Uterus (tissue), 3 donors: ENCODE measurements at regions not wholly inside any gene's neighbourhood (a gene's known extent, or its start where the extent isn't known, plus 50 kb on each side); places are given as distances from the start of the nearest gene placed in this dataset.

ENCODE experiments used
- DNase-seq, 2 donors: peaks; one replicate each; pipeline ENCODE4 v3.0.0-alpha.2; 2019 to 2020
- H3K27ac ChIP-seq, 2 donors: fragments of 200-600 bp; sonication (generic); 1 replicate in 1 of 2; 2 replicates in 1 of 2; pipeline ENCODE4 v1.5.1; 2016 to 2018
- H3K27me3 ChIP-seq, 2 donors: fragments of 200-600 bp; sonication (generic); one replicate each; pipeline ENCODE4 v1.5.1; 2018 to 2019; ENCODE audit warnings: control low read depth in 1 of 2
- H3K36me3 ChIP-seq, 2 donors: fragments of 200-600 bp; sonication (generic); one replicate each; pipeline ENCODE4 v1.5.1; 2019; ENCODE audit warnings: control low read depth in 1 of 2
- H3K4me1 ChIP-seq, 2 donors: fragments of 200-600 bp; sonication (generic); one replicate each; pipeline ENCODE4 v1.5.1; 2018 to 2019; ENCODE audit warnings: control low read depth in 1 of 2
- H3K4me3 ChIP-seq, 2 donors: fragments of 200-600 bp; sonication (generic); 1 replicate in 1 of 2; 2 replicates in 1 of 2; pipeline ENCODE4 v1.5.1; 2018 to 2019; ENCODE audit warnings: mild to moderate bottlenecking in 1 of 2
- H3K9me3 ChIP-seq, 2 donors: fragments of 200-600 bp; sonication (generic); one replicate each; pipeline ENCODE4 v1.5.1; 2019; ENCODE audit warnings: control low read depth in 1 of 2
- POLR2A ChIP-seq, 2 donors: fragments of 450-650 bp; IDR thresholded peaks; one replicate each; pipeline ENCODE4 v1.6.1; 2016; ENCODE audit warnings: antibody characterized with exemption in 2 of 2, mild to moderate bottlenecking in 1 of 2, moderate library complexity in 1 of 2
- intact Hi-C: fragments of 100-400 bp; cut with DNase I; formaldehyde crosslinking; loops from one replicate; pipeline ENCODE4 v1.15.1; 2023; ENCODE audit warnings: low total_unique reads
- TF ChIP-seq, protein P1 (sequence below), 4 experiments: fragments of 200-600 bp in 2 of 4; fragments of 450-650 bp in 2 of 4; sonication (generic) in 2 of 4; IDR thresholded peaks; one replicate each; pipeline ENCODE4 v1.5.1; 2016 to 2019; ENCODE audit warnings: antibody characterized with exemption in 4 of 4, mild to moderate bottlenecking in 2 of 4, moderate library complexity in 1 of 4
- donor health status: DM: yes; HTN: yes; CAD: no.

DNA sequence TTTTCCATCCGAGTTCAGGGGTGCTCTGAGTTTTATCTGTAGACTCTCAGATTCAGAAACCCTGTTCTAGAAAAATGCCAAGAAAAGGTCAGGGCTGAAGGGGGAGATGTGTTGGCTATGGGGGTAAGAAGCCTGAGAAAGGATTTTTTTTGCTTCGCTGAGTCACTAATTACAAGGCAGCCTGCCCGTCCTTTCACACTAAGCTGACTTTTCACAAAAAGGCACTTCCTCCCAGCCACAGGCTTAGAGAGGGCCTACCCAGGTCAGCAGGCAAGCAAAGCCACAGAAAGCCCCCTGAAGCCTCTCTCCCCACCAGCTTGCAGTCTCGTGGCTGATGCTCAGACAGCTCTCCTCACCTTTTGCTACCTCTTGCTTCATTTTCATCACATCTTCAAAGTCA, 192.6 kb upstream of the PRICKLE2 start:
- no peaks in the 10 kb centered on the region for H3K4me1 ChIP-seq
- no peak for DNase-seq
- no peak for TF ChIP-seq POLR2A (IDR thresholded peaks at IDR 0.05)
- TF ChIP-seq, protein P1, sequence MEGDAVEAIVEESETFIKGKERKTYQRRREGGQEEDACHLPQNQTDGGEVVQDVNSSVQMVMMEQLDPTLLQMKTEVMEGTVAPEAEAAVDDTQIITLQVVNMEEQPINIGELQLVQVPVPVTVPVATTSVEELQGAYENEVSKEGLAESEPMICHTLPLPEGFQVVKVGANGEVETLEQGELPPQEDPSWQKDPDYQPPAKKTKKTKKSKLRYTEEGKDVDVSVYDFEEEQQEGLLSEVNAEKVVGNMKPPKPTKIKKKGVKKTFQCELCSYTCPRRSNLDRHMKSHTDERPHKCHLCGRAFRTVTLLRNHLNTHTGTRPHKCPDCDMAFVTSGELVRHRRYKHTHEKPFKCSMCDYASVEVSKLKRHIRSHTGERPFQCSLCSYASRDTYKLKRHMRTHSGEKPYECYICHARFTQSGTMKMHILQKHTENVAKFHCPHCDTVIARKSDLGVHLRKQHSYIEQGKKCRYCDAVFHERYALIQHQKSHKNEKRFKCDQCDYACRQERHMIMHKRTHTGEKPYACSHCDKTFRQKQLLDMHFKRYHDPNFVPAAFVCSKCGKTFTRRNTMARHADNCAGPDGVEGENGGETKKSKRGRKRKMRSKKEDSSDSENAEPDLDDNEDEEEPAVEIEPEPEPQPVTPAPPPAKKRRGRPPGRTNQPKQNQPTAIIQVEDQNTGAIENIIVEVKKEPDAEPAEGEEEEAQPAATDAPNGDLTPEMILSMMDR (IDR thresholded peaks at IDR 0.05) = no peak
- H3K27ac ChIP-seq = no peak overlapping the region
- H3K27me3 ChIP-seq = no peaks in the 10 kb centered on the region
- no peak overlapping the region for H3K4me3 ChIP-seq
- intact Hi-C loops = no loop called here
- H3K36me3 ChIP-seq = no peaks in the 10 kb centered on the region
- no peaks in the 10 kb centered on the region for H3K9me3 ChIP-seq

- Histone ChIP-seq H3K9me3 (no peaks in the 10 kb centered on the region), H3K36me3 (no peaks in the 10 kb centered on the region), H3K4me3 (no peak overlapping the region), H3K4me1 (no peaks in the 10 kb centered on the region), H3K27ac (no peak overlapping the region), H3K27me3 (no peaks in the 10 kb centered on the region)
- intact Hi-C loops = no loop called here
- TF ChIP-seq, protein P1 (IDR thresholded peaks at IDR 0.05) = no peak
- TF ChIP-seq POLR2A (IDR thresholded peaks at IDR 0.05) = no peak
- DNase-seq = no peak
These were observed 188.8 kb upstream of the PRICKLE2 start for GRCh38 chr3:64414043-64414442.

GRCh38 chr3:64411101-64411500, 185.8 kb upstream of the PRICKLE2 start:
- intact Hi-C loops = no loop called here
- Histone ChIP-seq H3K4me1 (no peaks in the 10 kb centered on the region), H3K9me3 (no peaks in the 10 kb centered on the region), H3K27ac (no peak overlapping the region), H3K4me3 (no peak overlapping the region), H3K27me3 (no peaks in the 10 kb centered on the region), H3K36me3 (no peaks in the 10 kb centered on the region)
- TF ChIP-seq, protein P1 (IDR thresholded peaks at IDR 0.05) = no peak
- TF ChIP-seq POLR2A (IDR thresholded peaks at IDR 0.05) = no peak
- DNase-seq = no peak

GRCh38 chr3:64410226-64410625, 185.0 kb upstream of the PRICKLE2 start:
- intact Hi-C loops = no loop called here

DNA sequence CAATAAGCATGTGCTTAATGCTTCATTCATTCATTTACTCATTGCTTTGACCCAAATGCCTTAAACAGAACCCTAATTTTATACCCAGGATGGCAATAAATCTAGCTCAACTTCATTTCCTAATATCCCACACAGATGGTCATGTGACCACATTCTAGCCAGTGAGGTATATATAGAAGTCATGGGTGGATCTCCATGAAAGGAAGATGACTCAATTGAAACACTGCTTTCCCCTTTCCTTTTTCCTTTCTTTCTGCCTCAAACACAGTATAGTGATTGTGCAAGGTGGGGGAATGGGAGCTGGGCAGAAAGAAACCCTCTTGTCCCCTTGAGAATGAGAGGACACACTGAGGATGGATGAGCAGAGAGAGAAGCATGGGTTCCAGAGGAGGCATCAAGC, 183.5 kb upstream of the PRICKLE2 start:
- TF ChIP-seq POLR2A (IDR thresholded peaks at IDR 0.05) = no peak
- TF ChIP-seq, protein P1 (IDR thresholded peaks at IDR 0.05) = no peak
- H3K4me3 ChIP-seq = no peak overlapping the region
- no peaks in the 10 kb centered on the region for H3K9me3 ChIP-seq
- no peak overlapping the region for H3K27ac ChIP-seq
- intact Hi-C loops = no loop called here
- no peaks in the 10 kb centered on the region for H3K27me3 ChIP-seq
- DNase-seq = no peak
- no peaks in the 10 kb centered on the region for H3K4me1 ChIP-seq
- H3K36me3 ChIP-seq = no peaks in the 10 kb centered on the region

More at GRCh38 chr3:64410226-64410625, 185.0 kb upstream of the PRICKLE2 start:
- no peak for DNase-seq
- Histone ChIP-seq H3K36me3 (no peaks in the 10 kb centered on the region), H3K4me3 (no peak overlapping the region), H3K27ac (no peak overlapping the region), H3K27me3 (no peaks in the 10 kb centered on the region), H3K9me3 (no peaks in the 10 kb centered on the region), H3K4me1 (no peaks in the 10 kb centered on the region)
- TF ChIP-seq, protein P1 (IDR thresholded peaks at IDR 0.05) = no peak
- no peak for TF ChIP-seq POLR2A (IDR thresholded peaks at IDR 0.05)
